Prostate gland (tissue), 2 donors: ENCODE measurements at regions not wholly inside any gene's neighbourhood (a gene's known extent, or its start where the extent isn't known, plus 50 kb on each side); places are given as distances from the start of the nearest gene placed in this dataset.

ENCODE experiments used
- CTCF ChIP-seq, 4 experiments: fragments of 200-600 bp in 2 of 4; fragments of 450-650 bp in 2 of 4; sonication (generic) in 2 of 4; IDR thresholded peaks; 1 replicate in 3 of 4; 2 replicates in 1 of 4; pipeline ENCODE4 v1.5.1; 2016 to 2019; ENCODE audit warnings: antibody characterized with exemption in 4 of 4, mild to moderate bottlenecking in 2 of 4, moderate library complexity in 2 of 4
- POLR2A ChIP-seq: fragments of 450-650 bp; IDR thresholded peaks from one replicate; pipeline ENCODE4 v1.6.1; 2016; ENCODE audit warnings: antibody characterized with exemption, mild to moderate bottlenecking

- no peak for TF ChIP-seq CTCF (IDR thresholded peaks at IDR 0.05)
- no peak for TF ChIP-seq POLR2A
Observed at GRCh38 chr2:193845604-193846003, 1650.9 kb upstream of the TMEFF2 start.
